ENCODE measurements at regions not wholly inside any gene's neighbourhood (a gene's known extent, or its start where the extent isn't known, plus 50 kb on each side); places are given as distances from the start of the nearest gene placed in this dataset.

- no peak overlapping the region for H3K27ac ChIP-seq
- no peaks in the 10 kb centered on the region for H3K27me3 ChIP-seq
- H3K4me1 ChIP-seq = peaks cover 0 to 9% (median 0%) of the 10 kb centered on the region in 4 donors
- 92 to 96% methylated on average over 15 of the region's 15 CpGs for WGBS, 2 donors
- TF ChIP-seq CTCF (IDR thresholded peaks at IDR 0.05) (no peak), EP300 (IDR thresholded peaks at IDR 0.05) (no peak), POLR2A (IDR thresholded peaks at IDR 0.05) (no peak)
- no peaks in the 10 kb centered on the region for H3K36me3 ChIP-seq
- peaks cover 0 to 17% (median 0%) of the 10 kb centered on the region in 4 donors for H3K9me3 ChIP-seq
- no peak for DNase-seq (ENCODE audit: low spot score in 2 of 2)
- no peak overlapping the region for H3K4me3 ChIP-seq
Measured at GRCh38 chr9:134519375-134520070, 122.1 kb upstream of the COL5A1 start.

- Histone ChIP-seq H3K27ac (no peak overlapping the region), H3K27me3 (no peaks in the 10 kb centered on the region), H3K9me3 (peaks cover 0 to 17% (median 0%) of the 10 kb centered on the region in 4 donors), H3K36me3 (no peaks in the 10 kb centered on the region), H3K4me3 (no peak overlapping the region), H3K4me1 (peaks cover 0 to 15% (median 0%) of the 10 kb centered on the region in 4 donors)
- TF ChIP-seq EP300 (IDR thresholded peaks at IDR 0.05) = no peak
- TF ChIP-seq CTCF (IDR thresholded peaks at IDR 0.05) = no peak
- TF ChIP-seq POLR2A (IDR thresholded peaks at IDR 0.05) = no peak
- 76 to 79% methylated on average over 25 of the region's 25 CpGs for WGBS, 2 donors
- no peak for DNase-seq (ENCODE audit: low spot score in 2 of 2)
Measured at GRCh38 chr9:134521817-134522501, 119.6 kb upstream of the COL5A1 start.

- DNase-seq (ENCODE audit: low spot score in 2 of 2) = no peak
- WGBS, 2 donors = 82% methylated on average over 7 of the region's 7 CpGs
- Histone ChIP-seq H3K4me1 (peaks cover 0 to 17% (median 0%) of the 10 kb centered on the region in 4 donors), H3K4me3 (no peak overlapping the region), H3K27ac (no peak overlapping the region), H3K27me3 (no peaks in the 10 kb centered on the region), H3K9me3 (peaks cover 0 to 17% (median 0%) of the 10 kb centered on the region in 4 donors), H3K36me3 (no peaks in the 10 kb centered on the region)
- no peak for TF ChIP-seq POLR2A (IDR thresholded peaks at IDR 0.05)
- TF ChIP-seq EP300 (IDR thresholded peaks at IDR 0.05) = no peak
- TF ChIP-seq CTCF (IDR thresholded peaks at IDR 0.05) = no peak
Measured at GRCh38 chr9:134522502-134522848, 119.1 kb upstream of the COL5A1 start.

- H3K27me3 ChIP-seq = no peaks in the 10 kb centered on the region
- no peak overlapping the region for H3K27ac ChIP-seq
- no peaks in the 10 kb centered on the region for H3K36me3 ChIP-seq
- peaks cover 0 to 17% (median 0%) of the 10 kb centered on the region in 4 donors for H3K4me1 ChIP-seq
- H3K9me3 ChIP-seq = peaks cover 0 to 17% (median 0%) of the 10 kb centered on the region in 4 donors
- no peak for DNase-seq (ENCODE audit: low spot score in 2 of 2)
- no peak overlapping the region for H3K4me3 ChIP-seq
- TF ChIP-seq EP300 (IDR thresholded peaks at IDR 0.05) = no peak
- TF ChIP-seq CTCF (IDR thresholded peaks at IDR 0.05) = no peak
- no peak for TF ChIP-seq POLR2A (IDR thresholded peaks at IDR 0.05)
- WGBS, 2 donors = 56 to 64% methylated on average over 11 of the region's 11 CpGs
Measured at GRCh38 chr9:134522976-134523375, 118.6 kb upstream of the COL5A1 start.
